H1 (cell line): ENCODE measurements at regions not wholly inside any gene's neighbourhood (a gene's known extent, or its start where the extent isn't known, plus 50 kb on each side); places are given as distances from the start of the nearest gene placed in this dataset.

ENCODE experiments used
- CTCF ChIP-seq, 3 experiments: IDR thresholded peaks; 1 replicate in 2 of 3; 2 replicates in 1 of 3; pipeline versions ENCODE4 v1.5.1 to v1.6.1; 2011; ENCODE audit warnings: low read length in 3 of 3, mild to moderate bottlenecking in 3 of 3, inconsistent platforms in 2 of 3, low read depth in 1 of 3, moderate library complexity in 1 of 3; ENCODE audit not compliant: insufficient read depth in 1 of 3; ENCODE audit errors: control extremely low read depth in 1 of 3
- EGR1 ChIP-seq: IDR thresholded peaks from 2 replicates; pipeline ENCODE4 v1.6.1; 2011; ENCODE audit warnings: low read depth, low read length, borderline replicate concordance
- EP300 ChIP-seq, 2 experiments: IDR thresholded peaks; 1 replicate in 1 of 2; 2 replicates in 1 of 2; pipeline ENCODE4 v1.6.1; 2011 to 2012; ENCODE audit warnings: low read depth in 2 of 2, low read length in 2 of 2, mild to moderate bottlenecking in 2 of 2, borderline replicate concordance in 1 of 2, inconsistent platforms in 1 of 2, moderate library complexity in 1 of 2
- EZH2 ChIP-seq: fragments of 200-600 bp; sonication (generic); IDR thresholded peaks from 2 replicates; pipeline ENCODE4 v1.7.1; 2012; ENCODE audit warnings: low read depth, mild to moderate bottlenecking, moderate library complexity, low read length, inconsistent platforms; ENCODE audit not compliant: severe bottlenecking
- NRF1 ChIP-seq: IDR thresholded peaks from 2 replicates; pipeline ENCODE4 v1.6.1; 2011; ENCODE audit warnings: mild to moderate bottlenecking, low read depth, low read length, improper control_type of control experiment
- POLR2A ChIP-seq, 2 experiments: IDR thresholded peaks; 1 replicate in 1 of 2; 2 replicates in 1 of 2; pipeline ENCODE4 v1.6.1; 2011; ENCODE audit warnings: low read depth in 2 of 2, low read length in 2 of 2, mild to moderate bottlenecking in 2 of 2; ENCODE audit errors: control extremely low read depth in 1 of 2
- SP2 ChIP-seq: IDR thresholded peaks from 2 replicates; pipeline ENCODE4 v1.6.1; 2012; ENCODE audit warnings: mild to moderate bottlenecking, low read length, inconsistent platforms
- TEAD4 ChIP-seq: IDR thresholded peaks from 2 replicates; pipeline ENCODE4 v1.6.1; 2012; ENCODE audit warnings: low read depth, low read length, inconsistent platforms, mixed read lengths

- no peak for TF ChIP-seq CTCF (IDR thresholded peaks at IDR 0.05; ENCODE audit: control extremely low read depth in 1 of 3, insufficient read depth in 1 of 3, low read depth in 1 of 3, low read length in 3 of 3)
- TF ChIP-seq POLR2A (IDR thresholded peaks at IDR 0.05; ENCODE audit: control extremely low read depth in 1 of 2, low read depth in 2 of 2, low read length in 2 of 2): no peak
- TF ChIP-seq EZH2: no peak
- no peak for TF ChIP-seq TEAD4
- no peak for TF ChIP-seq EP300 (IDR thresholded peaks at IDR 0.05; ENCODE audit: borderline replicate concordance in 1 of 2, low read depth in 2 of 2, low read length in 2 of 2)
- no peak for TF ChIP-seq SP2
- TF ChIP-seq EGR1: no peak
- no peak for TF ChIP-seq NRF1
These were observed 74.0 kb upstream of the BCL11A start for GRCh38 chr2:60627412-60627811.
